ENCODE measurements at regions not wholly inside any gene's neighbourhood (a gene's known extent, or its start where the extent isn't known, plus 50 kb on each side); places are given as distances from the start of the nearest gene placed in this dataset.
A peak's percentile ranks its signal among the peaks of the same experiment; 100 is the strongest.

DNA sequence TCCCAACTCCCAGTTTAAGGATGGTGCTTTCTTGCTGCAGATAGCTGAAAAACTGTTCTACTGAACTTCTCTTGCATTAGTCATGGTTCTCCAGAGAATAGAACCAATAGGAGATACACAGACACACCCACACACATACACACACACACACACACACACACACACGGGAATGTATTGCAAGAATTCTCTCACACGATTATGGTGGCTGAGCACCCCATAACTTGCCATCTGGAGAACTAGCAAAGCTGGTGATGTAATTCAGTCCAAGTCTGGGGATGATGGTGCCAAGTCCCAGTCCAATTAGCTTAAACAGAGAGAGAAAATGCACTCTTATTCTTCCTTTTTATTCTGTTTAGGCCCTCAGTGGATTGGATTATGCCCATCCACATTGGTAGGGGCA, 643.9 kb downstream of the DIAPH3 start:
- H3K36me3 Mint-ChIP-seq, result no peaks in the 10 kb centered on the region
- ATAC-seq (ENCODE audit: low read depth in 2 of 2), result no peak

DNA sequence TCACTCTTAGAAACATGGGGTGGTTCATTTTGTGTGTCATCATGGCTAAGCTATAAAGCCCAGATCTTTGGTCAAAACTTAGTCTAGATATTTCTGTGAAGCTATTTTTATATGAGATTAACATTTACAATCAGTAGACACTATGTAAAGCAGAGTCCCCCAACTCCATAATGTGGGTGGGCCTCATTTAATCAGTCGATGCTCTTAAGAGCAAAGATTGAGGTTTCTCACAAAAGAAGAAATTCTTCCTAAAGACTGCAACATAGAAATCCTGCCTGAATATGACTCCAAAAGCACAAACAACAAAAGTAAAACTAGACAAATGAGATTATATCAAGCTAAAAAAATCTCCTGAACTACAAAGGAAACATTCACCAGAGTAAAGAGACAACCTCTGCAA, 642.2 kb downstream of the DIAPH3 start:
- H3K4me1 Mint-ChIP-seq, result no peaks in the 10 kb centered on the region
- peaks cover 0 to 2% (median 0%) of the 10 kb centered on the region in 7 donors for H3K9me3 Mint-ChIP-seq
- peaks cover 5% of the 10 kb centered on the region for H3K27me3 Mint-ChIP-seq
- Histone ChIP-seq H3K4me1 (ENCODE audit: control insufficient read depth, insufficient read depth, low read length, poor library complexity, severe bottlenecking) (no peaks in the 10 kb centered on the region), H3K36me3 (ENCODE audit: control insufficient read depth, insufficient read depth, low read length) (no peaks in the 10 kb centered on the region), H3K27ac (ENCODE audit: insufficient read depth, low read length, poor library complexity, severe bottlenecking) (no peak overlapping the region), H3K9me3 (ENCODE audit: control insufficient read depth in 2 of 2, low read length in 2 of 2) (no peaks in the 10 kb centered on the region), H3K27me3 (ENCODE audit: control insufficient read depth, insufficient read depth, low read length) (peaks cover 3% of the 10 kb centered on the region), H3K4me3 (ENCODE audit: low read depth, low read length) (no peak overlapping the region)
- H3K4me3 Mint-ChIP-seq, result no peak overlapping the region
- no peaks in the 10 kb centered on the region for H3K36me3 Mint-ChIP-seq
- ATAC-seq (ENCODE audit: low read depth in 2 of 2) (no peak), DNase-seq (no peak)
- no peak overlapping the region for H3K27ac Mint-ChIP-seq

More for the DNA sequence above, 643.9 kb downstream of the DIAPH3 start:
- Histone ChIP-seq H3K27ac (ENCODE audit: insufficient read depth, low read length, poor library complexity, severe bottlenecking) (no peak overlapping the region), H3K4me3 (ENCODE audit: low read depth, low read length) (no peak overlapping the region), H3K36me3 (ENCODE audit: control insufficient read depth, insufficient read depth, low read length) (no peaks in the 10 kb centered on the region), H3K9me3 (ENCODE audit: control insufficient read depth in 2 of 2, low read length in 2 of 2) (no peaks in the 10 kb centered on the region), H3K27me3 (ENCODE audit: control insufficient read depth, insufficient read depth, low read length) (peaks cover 3% of the 10 kb centered on the region), H3K4me1 (ENCODE audit: control insufficient read depth, insufficient read depth, low read length, poor library complexity, severe bottlenecking) (no peaks in the 10 kb centered on the region)
- no peak for DNase-seq
- H3K4me1 Mint-ChIP-seq, result no peaks in the 10 kb centered on the region
- H3K4me3 Mint-ChIP-seq, result no peak overlapping the region
- peaks cover 5% of the 10 kb centered on the region for H3K27me3 Mint-ChIP-seq
- H3K27ac Mint-ChIP-seq, result no peak overlapping the region
- peaks cover 0 to 4% (median 0%) of the 10 kb centered on the region in 7 donors for H3K9me3 Mint-ChIP-seq

DNA sequence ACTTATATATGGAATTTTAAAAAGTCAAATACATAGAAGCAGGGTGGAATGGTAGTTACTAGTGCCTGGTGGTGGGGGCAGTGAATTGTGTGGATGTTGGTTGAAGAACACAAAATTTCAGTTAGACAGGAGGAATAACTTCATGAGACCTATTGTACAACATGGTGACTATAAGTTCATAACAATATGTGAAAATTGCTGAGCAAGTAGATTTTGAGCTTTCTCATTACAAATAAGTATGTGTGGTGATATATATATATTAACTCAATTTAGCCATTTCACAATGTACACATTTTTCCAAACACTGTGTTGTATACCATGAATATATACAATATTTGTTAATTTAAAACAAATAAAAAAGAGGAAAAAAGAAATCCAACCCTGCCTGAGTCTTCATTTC, 641.1 kb downstream of the DIAPH3 start:
- H3K4me3 Mint-ChIP-seq, result no peak overlapping the region
- no peak for ATAC-seq (ENCODE audit: low read depth in 2 of 2)

DNA sequence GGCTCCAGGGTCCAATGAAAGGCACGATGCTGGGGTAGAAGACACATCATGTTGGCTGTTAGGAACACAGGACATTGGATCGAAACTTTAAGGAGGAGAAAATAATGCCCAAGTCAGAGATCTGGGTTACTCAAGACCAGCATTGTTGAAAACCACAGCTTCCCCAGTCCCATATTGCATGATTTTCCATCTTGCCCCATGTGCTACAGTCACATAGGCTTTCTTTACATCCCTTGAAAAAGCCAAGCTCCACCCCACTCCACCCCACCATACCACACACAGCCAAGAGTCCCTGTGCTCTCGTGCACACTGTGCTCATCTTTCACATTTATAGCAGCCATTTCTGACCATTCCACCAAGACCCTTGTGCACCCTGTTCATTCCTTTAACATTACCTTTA, 636.2 kb downstream of the DIAPH3 start:
- Mint-ChIP-seq H3K4me1 (peaks cover 0 to 12% (median 1%) of the 10 kb centered on the region in 4 donors), H3K27ac (no peak overlapping the region), H3K27me3 (no peaks in the 10 kb centered on the region), H3K4me3 (no peak overlapping the region), H3K9me3 (peaks cover 0 to 2% (median 0%) of the 10 kb centered on the region in 7 donors), H3K36me3 (no peaks in the 10 kb centered on the region)
- H3K27me3 ChIP-seq (ENCODE audit: control insufficient read depth, insufficient read depth, low read length), result no peaks in the 10 kb centered on the region
- no peak overlapping the region for H3K27ac ChIP-seq (ENCODE audit: insufficient read depth, low read length, poor library complexity, severe bottlenecking)
- H3K4me3 ChIP-seq (ENCODE audit: low read depth, low read length), result no peak overlapping the region
- peaks cover 5% of the 10 kb centered on the region for H3K4me1 ChIP-seq (ENCODE audit: control insufficient read depth, insufficient read depth, low read length, poor library complexity, severe bottlenecking)
- no peaks in the 10 kb centered on the region for H3K9me3 ChIP-seq (ENCODE audit: control insufficient read depth in 2 of 2, low read length in 2 of 2)
- ATAC-seq (ENCODE audit: low read depth in 2 of 2) (no peak), DNase-seq (no peak)
- H3K36me3 ChIP-seq (ENCODE audit: control insufficient read depth, insufficient read depth, low read length), result no peaks in the 10 kb centered on the region

More for the DNA sequence above, 641.1 kb downstream of the DIAPH3 start:
- H3K27ac ChIP-seq (ENCODE audit: insufficient read depth, low read length, poor library complexity, severe bottlenecking), result no peak overlapping the region
- no peak overlapping the region for H3K27ac Mint-ChIP-seq
- H3K36me3 ChIP-seq (ENCODE audit: control insufficient read depth, insufficient read depth, low read length), result no peaks in the 10 kb centered on the region
- H3K9me3 ChIP-seq (ENCODE audit: control insufficient read depth in 2 of 2, low read length in 2 of 2), result no peaks in the 10 kb centered on the region
- DNase-seq, result no peak
- no peaks in the 10 kb centered on the region for H3K36me3 Mint-ChIP-seq
- peaks cover 0 to 2% (median 0%) of the 10 kb centered on the region in 7 donors for H3K9me3 Mint-ChIP-seq
- no peak overlapping the region for H3K4me3 ChIP-seq (ENCODE audit: low read depth, low read length)
- no peaks in the 10 kb centered on the region for H3K4me1 Mint-ChIP-seq
- H3K4me1 ChIP-seq (ENCODE audit: control insufficient read depth, insufficient read depth, low read length, poor library complexity, severe bottlenecking), result no peaks in the 10 kb centered on the region
- H3K27me3 Mint-ChIP-seq, result peaks cover 1% of the 10 kb centered on the region
- peaks cover 3% of the 10 kb centered on the region for H3K27me3 ChIP-seq (ENCODE audit: control insufficient read depth, insufficient read depth, low read length)

DNA sequence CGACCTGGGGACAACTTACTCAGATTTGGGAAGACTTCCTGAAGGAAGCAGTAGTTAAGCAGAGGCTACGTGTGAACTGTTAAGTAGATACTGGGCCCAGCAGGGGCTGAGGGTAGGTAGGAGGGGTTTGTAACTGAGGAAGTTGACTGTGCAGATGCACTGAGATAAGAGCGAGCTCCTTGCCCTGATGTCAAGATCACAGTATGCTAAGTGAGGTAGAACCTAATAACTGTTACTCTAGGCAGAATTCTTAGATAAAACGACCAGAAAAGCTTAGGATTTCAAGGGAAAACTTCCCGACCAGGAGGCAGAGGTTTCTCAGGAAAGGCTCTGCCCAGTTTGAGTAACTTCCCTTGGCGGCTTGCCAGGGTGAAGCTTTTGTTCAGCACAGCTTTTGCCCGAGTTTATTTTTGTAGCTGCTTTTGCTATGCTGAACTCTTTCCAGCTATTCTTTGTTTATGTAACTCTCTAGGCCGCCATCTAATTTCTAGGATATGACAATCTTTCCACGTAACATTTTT, 632.1 kb downstream of the DIAPH3 start:
- Histone ChIP-seq H3K9me3 (ENCODE audit: control insufficient read depth in 2 of 2, low read length in 2 of 2) (no peaks in the 10 kb centered on the region), H3K27ac (ENCODE audit: insufficient read depth, low read length, poor library complexity, severe bottlenecking) (no peak overlapping the region), H3K4me3 (ENCODE audit: low read depth, low read length) (peak overlapping the region; percentile 6), H3K27me3 (ENCODE audit: control insufficient read depth, insufficient read depth, low read length) (no peaks in the 10 kb centered on the region), H3K4me1 (ENCODE audit: control insufficient read depth, insufficient read depth, low read length, poor library complexity, severe bottlenecking) (peaks cover 5% of the 10 kb centered on the region), H3K36me3 (ENCODE audit: control insufficient read depth, insufficient read depth, low read length) (no peaks in the 10 kb centered on the region)
- H3K36me3 Mint-ChIP-seq, result no peaks in the 10 kb centered on the region
- peak overlapping the region in 2 of 4 donors; percentile 1 to 58 for H3K4me3 Mint-ChIP-seq
- DNase-seq (peak in 2 of 3 donors; percentile 7 to 37), ATAC-seq (ENCODE audit: low read depth in 2 of 2) (peak; percentile 53 to 76)
- no peaks in the 10 kb centered on the region for H3K27me3 Mint-ChIP-seq
- peaks cover 0 to 12% (median 1%) of the 10 kb centered on the region in 4 donors for H3K4me1 Mint-ChIP-seq
- peak overlapping the region; percentile 5 to 64 (median 39) for H3K27ac Mint-ChIP-seq
- H3K9me3 Mint-ChIP-seq, result no peaks in the 10 kb centered on the region

DNA sequence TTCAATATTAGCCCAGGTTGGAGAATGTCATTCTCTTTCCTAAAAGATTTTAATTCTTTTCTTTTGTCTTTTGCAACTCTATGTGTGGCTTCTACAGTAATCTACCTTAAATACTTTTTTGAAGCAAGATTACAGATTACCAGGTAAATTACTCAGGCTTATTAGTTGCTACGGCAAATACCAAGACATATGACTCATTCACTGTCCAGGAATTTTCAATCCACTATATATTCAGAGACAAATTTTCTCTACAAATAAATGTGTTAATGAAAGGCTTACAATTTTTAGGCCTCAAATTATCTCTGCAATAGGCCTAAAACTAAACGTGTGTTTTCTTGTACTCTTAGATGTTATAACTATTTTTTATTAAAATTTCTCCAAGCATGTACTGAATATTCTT, 631.3 kb downstream of the DIAPH3 start:
- ATAC-seq (ENCODE audit: low read depth in 2 of 2) (no peak), DNase-seq (no peak)
- Histone ChIP-seq H3K9me3 (ENCODE audit: control insufficient read depth in 2 of 2, low read length in 2 of 2) (no peaks in the 10 kb centered on the region), H3K36me3 (ENCODE audit: control insufficient read depth, insufficient read depth, low read length) (no peaks in the 10 kb centered on the region), H3K4me3 (ENCODE audit: low read depth, low read length) (no peak overlapping the region), H3K27me3 (ENCODE audit: control insufficient read depth, insufficient read depth, low read length) (no peaks in the 10 kb centered on the region), H3K4me1 (ENCODE audit: control insufficient read depth, insufficient read depth, low read length, poor library complexity, severe bottlenecking) (peaks cover 5% of the 10 kb centered on the region), H3K27ac (ENCODE audit: insufficient read depth, low read length, poor library complexity, severe bottlenecking) (no peak overlapping the region)
- Mint-ChIP-seq H3K9me3 (no peaks in the 10 kb centered on the region), H3K27ac (no peak overlapping the region), H3K4me1 (peaks cover 0 to 12% (median 1%) of the 10 kb centered on the region in 4 donors), H3K36me3 (no peaks in the 10 kb centered on the region), H3K4me3 (no peak overlapping the region), H3K27me3 (no peaks in the 10 kb centered on the region)

DNA sequence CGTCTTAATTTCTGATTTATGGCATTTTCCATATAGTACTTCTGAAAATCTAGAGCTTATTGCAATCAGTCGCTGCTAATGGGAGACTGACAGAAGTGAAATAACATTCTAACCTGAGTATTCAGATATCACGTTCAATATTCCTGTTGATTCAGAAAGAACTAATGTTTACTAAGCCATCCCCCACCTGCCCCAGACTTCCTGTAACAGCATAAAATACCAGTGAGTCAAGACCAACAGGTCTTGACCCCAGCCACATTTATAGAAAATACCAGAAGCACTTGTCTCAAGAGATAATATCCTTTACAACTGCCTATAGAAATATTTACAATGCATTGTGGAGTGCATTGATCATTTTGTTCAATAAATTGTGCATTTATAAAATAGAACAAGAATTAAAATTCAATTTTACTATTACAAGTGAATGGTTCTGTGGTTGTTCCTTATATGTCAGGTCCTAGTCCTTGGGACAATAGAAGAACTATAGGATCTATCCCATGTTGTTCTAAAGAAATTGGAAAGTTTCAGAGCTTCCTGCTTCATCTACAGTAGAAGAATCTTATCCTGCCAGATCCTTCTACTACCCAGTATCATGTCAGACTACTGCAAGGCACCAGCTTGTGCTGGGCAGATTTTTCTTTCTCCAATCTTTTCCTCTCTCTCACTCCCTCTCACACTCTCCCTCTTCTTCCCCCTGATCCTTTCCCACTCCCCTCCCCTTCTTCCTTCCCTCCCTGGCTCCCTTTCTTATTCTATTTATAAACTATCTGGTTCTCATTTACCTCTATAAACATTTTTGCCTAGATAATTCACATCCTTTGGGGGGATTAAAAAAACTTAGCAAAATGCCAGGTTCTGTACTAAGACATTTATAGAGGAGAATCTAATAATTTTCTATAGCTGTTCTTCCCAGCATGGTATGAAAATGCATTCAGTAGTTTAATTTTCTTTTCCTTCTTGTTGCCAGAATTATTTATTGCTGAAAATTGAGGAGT, 629.9 kb downstream of the DIAPH3 start:
- Mint-ChIP-seq H3K36me3 (no peaks in the 10 kb centered on the region), H3K4me3 (no peak overlapping the region), H3K27ac (no peak overlapping the region), H3K9me3 (no peaks in the 10 kb centered on the region), H3K27me3 (no peaks in the 10 kb centered on the region), H3K4me1 (peaks cover 0 to 12% (median 1%) of the 10 kb centered on the region in 4 donors)
- no peak for DNase-seq
- Histone ChIP-seq H3K9me3 (ENCODE audit: control insufficient read depth in 2 of 2, low read length in 2 of 2) (no peaks in the 10 kb centered on the region), H3K4me3 (ENCODE audit: low read depth, low read length) (no peak overlapping the region), H3K4me1 (ENCODE audit: control insufficient read depth, insufficient read depth, low read length, poor library complexity, severe bottlenecking) (peaks cover 5% of the 10 kb centered on the region), H3K27me3 (ENCODE audit: control insufficient read depth, insufficient read depth, low read length) (no peaks in the 10 kb centered on the region), H3K36me3 (ENCODE audit: control insufficient read depth, insufficient read depth, low read length) (no peaks in the 10 kb centered on the region), H3K27ac (ENCODE audit: insufficient read depth, low read length, poor library complexity, severe bottlenecking) (no peak overlapping the region)
- ATAC-seq (ENCODE audit: low read depth in 2 of 2), result no peak
